Amniotic epithelial cell (primary cell): ENCODE measurements at regions not wholly inside any gene's neighbourhood (a gene's known extent, or its start where the extent isn't known, plus 50 kb on each side); places are given as distances from the start of the nearest gene placed in this dataset.

Experiments
- DNase-seq: peaks from one replicate; pipeline ENCODE4 v3.0.0-alpha.2; 2010; ENCODE audit warnings: low read depth

- no peak for DNase-seq
Measured at GRCh38 chr11:95485115-95485900, 254.3 kb upstream of the SESN3 start.

GRCh38 chr11:95483339-95483738, 252.3 kb upstream of the SESN3 start:
- no peak for DNase-seq

GRCh38 chr11:95478003-95478402, 247.0 kb upstream of the SESN3 start:
- DNase-seq = no peak

GRCh38 chr11:95469258-95469657, 238.3 kb upstream of the SESN3 start:
- DNase-seq = peak; percentile 5

GRCh38 chr11:95466416-95466815, 235.4 kb upstream of the SESN3 start:
- no peak for DNase-seq

GRCh38 chr11:95465887-95466286, 234.9 kb upstream of the SESN3 start:
- no peak for DNase-seq

- DNase-seq = no peak
Measured at GRCh38 chr11:95461858-95462257, 230.9 kb upstream of the SESN3 start.

- no peak for DNase-seq
Measured at GRCh38 chr11:95461348-95461747, 230.3 kb upstream of the SESN3 start.

- DNase-seq = no peak
Measured at GRCh38 chr11:95459291-95460042, 228.5 kb upstream of the SESN3 start.

GRCh38 chr11:95456714-95457491, 225.9 kb upstream of the SESN3 start:
- DNase-seq = peak; percentile 25

GRCh38 chr11:95455228-95455970, 224.4 kb upstream of the SESN3 start:
- no peak for DNase-seq

- no peak for DNase-seq
Measured at GRCh38 chr11:95453616-95454171, 222.7 kb upstream of the SESN3 start.

GRCh38 chr11:95451682-95452081, 220.7 kb upstream of the SESN3 start:
- DNase-seq = peak; percentile 74

- DNase-seq = no peak
Measured at GRCh38 chr11:95451261-95451660, 220.3 kb upstream of the SESN3 start.

- DNase-seq = peak; percentile 17
Measured at GRCh38 chr11:95450547-95451123, 219.6 kb upstream of the SESN3 start.

- no peak for DNase-seq
Measured at GRCh38 chr11:95445746-95446333, 214.8 kb upstream of the SESN3 start.

- no peak for DNase-seq
Measured at GRCh38 chr11:95444309-95445241, 213.6 kb upstream of the SESN3 start.

GRCh38 chr11:95443386-95443785, 212.4 kb upstream of the SESN3 start:
- DNase-seq = no peak

- DNase-seq = no peak
Measured at GRCh38 chr11:95442531-95443050, 211.6 kb upstream of the SESN3 start.
